Psoas muscle (tissue), 7 donors: ENCODE measurements at regions not wholly inside any gene's neighbourhood (a gene's known extent, or its start where the extent isn't known, plus 50 kb on each side); places are given as distances from the start of the nearest gene placed in this dataset.
"Not testable (repeated sequence)": the region's sequence is repeated elsewhere in the genome, so short reads cannot be mapped to it uniquely, and the experiment has no call there.

Source experiments
- ATAC-seq, 4 donors: fragments of 200-7000 bp; cut with Tn5 transposase; one replicate each; pipeline ENCODE4 v1.9.1; 2020; ENCODE audit warnings: moderate library complexity in 3 of 4, mild to moderate bottlenecking in 2 of 4
- DNase-seq, 2 donors: peaks; one replicate each; pipeline ENCODE4 v3.0.0-alpha.2; 2020
- H3K27ac ChIP-seq: fragments of 200-600 bp; one replicate; pipeline ENCODE4 v1.8.0; 2022
- H3K27me3 ChIP-seq, 3 donors: fragments of 200-600 bp in 1 of 3; one replicate each; pipeline versions ENCODE4 v1.6.1 to v1.8.0; 2013 to 2022; ENCODE audit warnings: low read length in 2 of 3, mild to moderate bottlenecking in 2 of 3, moderate library complexity in 1 of 3; ENCODE audit not compliant: insufficient read depth in 3 of 3
- H3K36me3 ChIP-seq, 2 donors: fragments of 200-600 bp in 1 of 2; one replicate each; pipeline versions ENCODE4 v1.6.1 to v1.8.0; 2013 to 2022; ENCODE audit warnings: low read depth in 1 of 2, mild to moderate bottlenecking in 1 of 2, moderate library complexity in 1 of 2; ENCODE audit not compliant: insufficient read depth in 1 of 2
- H3K4me1 ChIP-seq: fragments of 200-600 bp; one replicate; pipeline ENCODE4 v1.8.0; 2022
- H3K4me3 ChIP-seq: fragments of 200-600 bp; one replicate; pipeline ENCODE4 v1.8.0; 2022; ENCODE audit warnings: mild to moderate bottlenecking
- H3K9me3 ChIP-seq: fragments of 200-600 bp; one replicate; pipeline ENCODE4 v1.8.0; 2022
- CTCF ChIP-seq: fragments of 200-600 bp; IDR thresholded peaks from one replicate; pipeline ENCODE4 v1.8.0; 2022; ENCODE audit warnings: antibody characterized with exemption
- WGBS, 3 donors: extraction: QIAGEN DNeasy Blood & Tissue Kit; methylation state at CpG; one replicate each; pipeline versions ENCODE4 v1.1.6 to v1.1.7; 2013; 5-methylcytosine and 5-hydroxymethylcytosine counted together
- intact Hi-C, 2 donors: fragments of 100-400 bp; cut with DNase I; formaldehyde crosslinking; loops; one replicate each; pipeline versions ENCODE4 v1.11.0 to v1.14.2; 2022
- donor health status: healthy with polysubstance abuse.
- donor health status: DM: no; HTN: no; CAD: no; lungs with moderate emphysema.
- donor health status: Bipolar disorder and iron deficiency.
- donor health status: healthy.
- donor health status: DM: yes; HTN: yes; CAD: no.
- donor health status: DM: no; HTN: no; CAD: no.
- donor health status: DM: yes; HTN: yes; CAD: no.

GRCh38 chr14:35174342-35174741 lies 52.0 kb downstream of the PRORP start:
- H3K36me3 ChIP-seq = peaks cover 0 to 3% of the 10 kb centered on the region in 2 donors
- no peak overlapping the region for H3K27ac ChIP-seq
- ATAC-seq = no peak
- no peak overlapping the region for H3K4me3 ChIP-seq
- DNase-seq = no peak
- H3K9me3 ChIP-seq = no peaks in the 10 kb centered on the region
- WGBS, 3 donors = 92 to 96% (median 92%) methylated on average over 3 of the region's 3 CpGs
- no peaks in the 10 kb centered on the region for H3K4me1 ChIP-seq
- intact Hi-C loops = no loop called here
- no peaks in the 10 kb centered on the region for H3K27me3 ChIP-seq
- no peak for TF ChIP-seq CTCF

- Histone ChIP-seq H3K27ac (no peak overlapping the region), H3K4me3 (no peak overlapping the region), H3K9me3 (no peaks in the 10 kb centered on the region), H3K4me1 (no peaks in the 10 kb centered on the region), H3K27me3 (no peaks in the 10 kb centered on the region), H3K36me3 (peaks cover 0 to 6% of the 10 kb centered on the region in 2 donors)
- TF ChIP-seq CTCF = no peak
- intact Hi-C loops = no loop called here
- DNase-seq = no peak
- 77 to 95% (median 83%) methylated on average over 7 of the region's 7 CpGs for WGBS, 3 donors
- no peak for ATAC-seq
Observed at GRCh38 chr14:35180179-35180578, 57.8 kb downstream of the PRORP start.

- intact Hi-C loops, ATAC-seq, H3K27me3 ChIP-seq, H3K4me3 ChIP-seq, H3K4me1 ChIP-seq, DNase-seq, H3K27ac ChIP-seq, H3K36me3 ChIP-seq, H3K9me3 ChIP-seq: not testable (repeated sequence)
Observed at GRCh38 chr14:35184891-35185290, 62.5 kb downstream of the PRORP start.

GRCh38 chr14:35189422-35189821 lies 67.1 kb downstream of the PRORP start:
- H3K4me3 ChIP-seq = no peak overlapping the region
- intact Hi-C loops = no loop called here
- 95 to 97% (median 96%) methylated on average over 1 of the region's 1 CpG for WGBS, 3 donors
- H3K4me1 ChIP-seq = no peaks in the 10 kb centered on the region
- no peaks in the 10 kb centered on the region for H3K27me3 ChIP-seq
- peaks cover 0 to 6% of the 10 kb centered on the region in 2 donors for H3K36me3 ChIP-seq
- H3K9me3 ChIP-seq = no peaks in the 10 kb centered on the region
- ATAC-seq (no peak), DNase-seq (no peak)
- no peak for TF ChIP-seq CTCF
- H3K27ac ChIP-seq = no peak overlapping the region

GRCh38 chr14:35193161-35193560 lies 70.8 kb downstream of the PRORP start:
- no peak for ATAC-seq
- TF ChIP-seq CTCF = no peak
- Histone ChIP-seq H3K27ac (no peak overlapping the region), H3K36me3 (peaks cover 0 to 6% of the 10 kb centered on the region in 2 donors), H3K9me3 (no peaks in the 10 kb centered on the region), H3K27me3 (no peaks in the 10 kb centered on the region), H3K4me1 (no peaks in the 10 kb centered on the region), H3K4me3 (no peak overlapping the region)
- intact Hi-C loops = no loop called here
- DNase-seq = no peak

- DNase-seq, H3K27ac ChIP-seq, H3K4me3 ChIP-seq, ATAC-seq, H3K9me3 ChIP-seq, H3K27me3 ChIP-seq, H3K4me1 ChIP-seq, intact Hi-C loops, H3K36me3 ChIP-seq: not testable (repeated sequence)
- 84 to 100% (median 97%) methylated on average over 1 of the region's 1 CpG for WGBS, 3 donors
Observed at GRCh38 chr14:35194183-35194582, 71.8 kb downstream of the PRORP start.
